ENCODE measurements at regions not wholly inside any gene's neighbourhood (a gene's known extent, or its start where the extent isn't known, plus 50 kb on each side); places are given as distances from the start of the nearest gene placed in this dataset.
"Not testable (repeated sequence)": the region's sequence is repeated elsewhere in the genome, so short reads cannot be mapped to it uniquely, and the experiment has no call there.

DNA sequence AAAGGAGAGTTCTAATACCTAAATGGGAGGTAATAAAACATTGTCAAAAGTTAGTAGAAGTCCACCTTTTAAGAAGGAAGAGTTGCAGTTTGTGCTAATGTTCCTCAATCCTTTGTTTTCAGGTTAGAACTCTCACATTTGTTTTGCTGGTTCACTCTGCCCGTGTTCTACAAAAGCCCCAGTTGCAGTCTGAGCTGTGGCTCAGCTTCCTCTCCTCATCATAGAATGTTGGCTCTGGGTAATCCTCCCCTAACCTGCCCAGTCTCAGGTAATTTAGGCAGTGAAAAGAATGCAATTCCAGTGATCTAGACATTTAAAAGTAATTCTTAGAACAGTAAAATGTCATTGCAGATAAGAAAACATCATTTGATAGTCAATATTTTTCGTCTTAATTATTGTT lies 1410.4 kb upstream of the ZEB2 start:
- ATAC-seq = no peak

DNA sequence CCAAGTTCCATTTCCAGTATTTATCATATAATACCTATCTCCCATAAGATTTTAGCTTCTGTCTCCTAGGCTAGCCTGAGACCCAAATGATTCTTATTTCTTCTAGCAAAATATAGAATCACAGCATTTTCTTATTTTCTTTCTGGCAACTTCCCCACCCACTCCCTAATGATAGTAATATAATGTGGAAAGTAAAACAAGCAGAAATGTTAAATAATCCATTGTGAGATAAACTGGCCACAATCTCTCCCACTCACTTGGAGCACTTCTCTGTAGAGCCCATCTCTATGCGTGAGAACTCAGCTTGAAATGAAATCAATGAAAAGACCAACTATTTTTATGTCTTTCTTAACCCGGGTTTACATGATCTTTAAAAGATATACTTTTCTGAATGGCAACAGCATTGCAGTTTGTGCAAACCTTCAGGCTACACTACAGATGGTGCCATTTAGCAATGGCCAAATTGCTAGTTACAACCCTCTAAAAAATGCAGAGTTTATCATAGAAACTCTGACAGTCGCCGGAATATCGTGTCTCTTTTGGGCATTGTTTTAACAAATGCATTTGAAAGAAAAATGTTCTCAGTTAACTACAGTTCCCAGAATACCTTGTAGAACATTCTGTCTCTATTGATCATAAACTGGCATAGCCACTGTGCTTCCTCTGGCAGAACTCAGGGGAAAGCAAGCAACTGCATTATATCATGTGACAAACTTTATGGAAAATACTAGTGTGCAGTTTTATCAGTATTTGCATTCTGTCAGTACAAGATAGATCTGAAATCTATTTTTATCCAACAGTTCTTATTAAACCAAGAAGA lies 1407.4 kb upstream of the ZEB2 start:
- ATAC-seq = no peak

- no peak for ATAC-seq
Observed at GRCh38 chr2:145925591-145925990, 1405.7 kb upstream of the ZEB2 start.

DNA sequence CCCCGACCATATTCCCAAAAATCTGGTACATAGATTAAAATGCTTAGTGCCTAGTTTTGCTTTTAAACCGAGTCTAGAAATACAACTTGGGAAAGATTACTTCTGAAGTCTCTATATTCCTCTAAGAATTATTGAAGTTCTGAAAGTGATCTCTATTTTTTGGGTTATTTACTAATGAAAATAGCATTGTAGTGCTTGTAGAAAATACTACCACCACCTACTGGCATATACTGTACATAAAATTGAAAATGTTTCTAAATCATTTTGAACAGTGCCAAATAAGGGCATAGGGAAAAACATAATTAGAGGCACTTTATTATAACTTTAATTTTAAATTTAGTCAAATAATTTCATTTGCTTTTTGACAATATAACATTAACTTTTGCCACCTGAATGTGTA lies 1399.6 kb upstream of the ZEB2 start:
- ATAC-seq = no peak

DNA sequence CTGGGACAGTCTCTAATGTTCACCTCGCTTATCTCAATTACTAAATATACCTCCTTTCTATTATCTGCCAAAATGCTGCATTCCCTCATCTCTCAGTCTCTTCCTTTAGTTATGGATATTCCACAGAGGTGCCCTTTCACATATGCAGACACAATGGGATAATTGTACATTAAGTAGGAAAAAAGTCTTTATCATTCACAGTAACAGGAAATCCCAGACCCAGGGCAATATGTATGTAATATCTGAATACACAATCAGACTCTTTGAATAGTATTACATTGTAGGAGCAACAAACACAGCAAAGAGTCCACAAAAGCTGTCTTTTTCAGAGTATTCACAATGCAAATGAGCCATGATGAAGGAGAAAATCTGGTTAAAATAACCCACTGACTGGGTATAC lies 1399.0 kb upstream of the ZEB2 start:
- ATAC-seq = no peak

DNA sequence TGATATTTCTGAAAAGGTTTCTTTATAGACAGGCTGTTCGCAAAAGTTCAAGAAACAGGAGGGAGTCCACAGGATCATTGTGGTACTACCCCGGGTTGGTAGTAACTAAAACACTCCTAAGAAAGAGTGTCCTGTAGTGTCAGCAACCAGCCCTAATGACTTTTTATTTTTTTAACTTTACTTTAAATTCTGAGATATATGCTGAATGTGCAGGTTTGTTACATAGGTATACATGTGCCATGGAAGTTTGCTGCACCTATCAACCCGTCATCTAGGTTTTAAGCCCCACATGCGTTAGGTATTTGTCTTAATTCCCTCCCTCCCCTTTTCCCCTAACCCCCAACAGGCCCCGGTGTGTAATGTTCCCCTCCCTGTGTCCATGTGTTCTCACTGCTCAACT lies 1396.9 kb upstream of the ZEB2 start:
- no peak for ATAC-seq

GRCh38 chr2:145914716-145915115 lies 1394.8 kb upstream of the ZEB2 start:
- no peak for ATAC-seq

DNA sequence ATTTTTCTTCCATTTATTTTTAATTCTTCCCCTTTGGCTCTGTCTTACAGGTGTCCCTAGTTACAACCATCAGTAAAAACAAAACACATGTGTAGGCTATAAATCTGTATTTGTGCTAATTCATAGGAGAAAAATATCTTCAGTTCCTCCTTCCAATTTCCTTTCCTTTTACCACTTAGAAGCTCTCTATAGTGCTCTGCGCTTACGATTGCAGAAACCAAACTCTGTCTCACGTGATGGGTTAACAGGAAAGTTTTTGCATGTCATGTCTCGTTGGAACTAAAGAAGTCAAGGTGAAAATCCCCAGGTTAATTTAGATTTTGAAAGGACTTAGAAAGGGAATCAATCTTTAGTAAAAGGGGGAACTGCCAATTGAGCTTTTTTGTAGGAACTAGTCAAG lies 1390.5 kb upstream of the ZEB2 start:
- no peak for ATAC-seq

GRCh38 chr2:145909766-145910165 lies 1389.8 kb upstream of the ZEB2 start:
- no peak for ATAC-seq

- ATAC-seq = no peak
Observed at GRCh38 chr2:145909175-145909755, 1389.3 kb upstream of the ZEB2 start.

DNA sequence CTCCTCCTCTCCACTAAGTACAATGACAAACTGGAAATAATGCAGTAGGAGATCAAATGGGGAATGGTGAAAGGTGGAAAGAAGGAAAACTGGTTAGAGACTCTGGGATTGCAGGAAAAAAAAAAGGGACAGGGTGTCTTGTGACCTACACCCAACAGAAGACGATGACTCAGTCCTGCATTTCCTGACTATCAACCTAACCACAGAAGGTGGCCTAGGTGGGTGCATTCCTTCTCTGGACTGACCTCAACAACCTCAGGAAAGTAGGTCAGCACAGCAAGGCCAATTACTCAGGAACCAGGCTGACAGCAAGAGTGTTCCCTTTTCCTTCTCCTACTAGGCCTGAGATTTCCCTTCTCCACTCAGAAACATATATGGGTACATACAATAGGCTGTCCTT lies 1386.4 kb upstream of the ZEB2 start:
- ATAC-seq = no peak

GRCh38 chr2:145905371-145905770 lies 1385.5 kb upstream of the ZEB2 start:
- no peak for ATAC-seq

DNA sequence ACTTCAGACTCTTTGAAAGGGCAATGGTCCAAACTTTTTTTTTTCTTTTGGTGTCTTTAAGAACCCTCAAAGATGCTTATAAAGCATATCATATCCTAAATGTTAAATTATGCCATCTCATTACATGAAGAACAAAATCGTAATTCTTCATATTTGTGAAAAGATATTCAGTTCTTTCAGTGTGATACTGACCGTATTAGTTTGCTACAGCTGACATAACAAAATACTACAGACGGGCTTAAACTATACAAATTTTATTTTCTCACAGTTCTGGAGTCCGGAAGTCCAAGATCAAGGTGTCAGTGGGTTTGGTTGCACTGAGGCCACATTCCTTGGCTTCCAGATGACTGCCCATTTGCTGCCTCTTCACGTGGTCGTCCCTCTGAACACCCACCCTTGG lies 1377.2 kb upstream of the ZEB2 start:
- no peak for ATAC-seq

- no peak for ATAC-seq
Observed at GRCh38 chr2:145887915-145888314, 1368.0 kb upstream of the ZEB2 start.

DNA sequence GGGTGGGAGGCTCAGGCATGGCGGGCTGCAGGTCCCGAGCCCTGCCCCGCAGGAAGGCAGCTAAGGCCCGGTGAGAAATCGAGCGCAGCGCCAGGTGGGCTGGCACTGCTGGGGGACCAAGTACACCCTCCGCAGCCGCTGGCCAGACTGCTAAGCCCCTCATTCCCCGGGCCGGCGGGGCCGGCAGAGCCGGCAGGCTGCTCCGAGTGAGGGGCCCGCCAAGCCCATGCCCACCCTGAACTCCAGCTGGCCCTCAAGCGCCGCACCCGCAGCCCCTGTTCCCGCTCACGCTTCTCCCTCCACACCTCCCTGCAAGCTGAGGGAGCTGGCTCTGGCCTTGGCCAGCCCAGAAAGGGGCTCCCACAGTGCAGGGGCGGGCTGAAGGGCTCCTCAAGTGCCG lies 1361.1 kb upstream of the ZEB2 start:
- ATAC-seq = not testable (repeated sequence)

GRCh38 chr2:145875016-145875415 lies 1355.1 kb upstream of the ZEB2 start:
- no peak for ATAC-seq

- no peak for ATAC-seq
Observed at GRCh38 chr2:145874466-145874865, 1354.5 kb upstream of the ZEB2 start.

- ATAC-seq = no peak
Observed at GRCh38 chr2:145864501-145864900, 1344.6 kb upstream of the ZEB2 start.

DNA sequence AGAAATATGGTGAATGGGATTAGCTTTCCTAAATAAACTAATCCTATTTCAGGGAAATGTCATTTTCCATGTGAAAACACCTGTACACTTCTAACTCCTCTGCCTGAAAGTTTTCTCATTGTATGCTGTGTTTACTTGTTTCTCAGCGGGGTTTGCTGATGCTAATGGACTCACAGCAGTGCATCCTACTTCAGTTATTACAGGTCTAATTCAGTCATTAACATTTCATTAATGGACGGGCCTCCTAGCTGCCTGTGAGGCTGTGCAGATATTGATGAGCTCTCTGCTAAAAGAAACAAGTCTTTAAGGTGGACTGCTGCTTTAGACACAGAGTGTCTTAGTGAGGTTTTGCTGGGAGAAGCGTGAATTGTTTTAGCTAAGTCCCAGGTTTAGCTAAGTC lies 1342.0 kb upstream of the ZEB2 start:
- no peak for ATAC-seq

GRCh38 chr2:145860083-145860482 lies 1340.2 kb upstream of the ZEB2 start:
- no peak for ATAC-seq

- no peak for ATAC-seq
Observed at GRCh38 chr2:145855142-145855541, 1335.2 kb upstream of the ZEB2 start.

DNA sequence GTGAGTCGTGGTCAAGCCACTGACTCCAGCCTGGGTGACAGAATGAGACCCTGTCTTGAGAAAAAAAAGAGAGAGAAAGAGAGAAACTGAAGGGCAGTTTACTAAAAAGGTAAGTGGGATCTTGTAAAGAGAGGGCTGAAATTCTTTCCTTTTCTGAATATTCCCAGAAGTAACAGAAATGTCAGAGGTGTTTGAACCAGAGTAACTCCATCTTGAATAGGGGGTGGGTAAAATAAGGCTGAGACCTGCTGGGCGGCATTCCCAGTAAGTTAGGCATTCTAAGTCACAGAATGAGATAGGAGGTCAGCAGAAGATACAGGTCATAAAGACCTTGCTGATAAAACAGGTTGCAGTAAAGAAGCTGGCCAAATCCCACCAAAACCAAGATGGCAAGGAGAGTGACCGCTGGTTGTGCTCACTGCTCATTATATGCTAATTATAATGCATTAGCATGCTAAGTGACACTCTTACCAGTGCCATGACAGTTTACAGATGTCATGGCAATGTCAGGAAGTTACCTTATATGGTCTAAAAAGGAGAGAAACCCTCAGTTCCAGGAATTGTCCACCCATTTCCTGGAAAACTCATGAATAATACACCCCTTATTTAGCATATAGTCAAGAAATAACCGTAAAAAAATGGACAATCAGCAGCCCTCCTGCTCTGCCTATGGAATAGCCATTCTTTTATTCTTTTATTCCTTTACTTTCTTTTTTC lies 1334.3 kb upstream of the ZEB2 start:
- ATAC-seq = no peak

DNA sequence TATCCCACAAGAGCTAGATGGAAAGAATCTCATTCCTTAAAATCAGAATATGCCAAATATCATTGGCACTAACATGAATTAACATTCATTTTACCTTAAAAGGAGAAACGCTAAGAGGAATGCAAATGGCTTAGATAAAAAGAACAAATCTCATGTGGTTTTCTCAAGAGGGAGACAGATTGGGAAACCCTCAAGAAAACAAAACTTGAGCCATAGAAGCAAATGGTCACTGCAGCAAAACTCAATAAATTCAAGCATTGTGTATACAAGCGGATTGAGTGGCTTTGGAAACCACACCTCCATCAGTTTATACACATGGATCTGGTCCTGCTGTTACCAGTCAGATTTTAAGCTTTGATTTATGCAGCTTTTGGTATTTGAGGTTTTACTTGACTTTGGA lies 1331.8 kb upstream of the ZEB2 start:
- ATAC-seq = no peak

GRCh38 chr2:145849466-145849865 lies 1329.5 kb upstream of the ZEB2 start:
- ATAC-seq = no peak
